Activated T-cell treated with anti-CD3 and anti-CD28 coated beads, Interleukin-2, amount 50 U/mL, for 48 hours (primary cell): ENCODE measurements at regions not wholly inside any gene's neighbourhood (a gene's known extent, or its start where the extent isn't known, plus 50 kb on each side); places are given as distances from the start of the nearest gene placed in this dataset.

Experiments
- DNase-seq, 2 experiments: peaks; one replicate each; pipeline ENCODE4 v3.0.0-alpha.2; 2020

DNA sequence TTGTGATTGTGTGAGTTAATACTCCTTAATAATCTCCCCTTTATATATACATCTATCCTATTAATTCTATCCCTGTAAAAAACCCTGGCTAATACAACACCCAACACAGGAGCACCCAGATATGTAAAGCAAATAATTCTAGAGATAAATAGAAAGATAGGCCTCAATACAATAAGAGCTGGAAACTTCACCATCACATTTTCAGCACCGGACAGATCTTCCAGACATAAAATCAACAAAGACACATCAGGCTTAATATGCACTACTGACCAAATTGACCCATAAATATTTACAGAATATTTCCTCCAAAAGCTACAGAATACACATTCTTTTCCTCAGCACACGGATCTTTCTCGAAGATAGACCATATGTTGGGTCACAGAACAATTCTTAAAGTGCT lies 71.0 kb upstream of the ST8SIA4 start:
- DNase-seq, result no peak

DNA sequence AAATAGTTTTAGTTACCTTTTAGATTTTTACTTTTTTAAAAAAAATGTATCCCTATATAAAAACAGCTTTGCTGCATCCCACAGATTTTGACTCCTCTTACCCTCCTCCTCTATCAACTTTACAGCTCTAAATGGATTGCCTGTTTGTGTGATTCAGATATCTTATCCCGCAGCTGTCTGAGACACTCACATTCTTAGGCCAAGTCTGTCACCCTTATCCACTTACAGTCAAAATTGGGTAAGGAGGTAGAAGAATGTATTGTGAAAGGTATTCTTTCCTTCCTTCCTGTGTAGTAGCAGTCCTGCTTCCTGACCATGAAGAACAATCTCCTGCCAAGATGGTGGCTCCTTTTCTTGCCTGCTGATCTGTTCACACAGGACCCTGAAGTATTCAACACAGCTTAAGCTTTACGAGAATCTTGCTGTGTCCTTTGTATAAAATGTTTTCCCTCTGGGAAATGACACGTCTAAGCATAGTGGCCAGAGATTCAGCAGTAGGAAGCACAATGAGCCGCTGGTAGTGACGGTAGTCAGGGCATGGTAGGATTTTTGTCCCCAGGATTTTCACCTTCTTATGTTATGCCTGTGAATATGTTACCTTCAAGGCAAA lies 67.7 kb upstream of the ST8SIA4 start:
- no peak for DNase-seq

DNA sequence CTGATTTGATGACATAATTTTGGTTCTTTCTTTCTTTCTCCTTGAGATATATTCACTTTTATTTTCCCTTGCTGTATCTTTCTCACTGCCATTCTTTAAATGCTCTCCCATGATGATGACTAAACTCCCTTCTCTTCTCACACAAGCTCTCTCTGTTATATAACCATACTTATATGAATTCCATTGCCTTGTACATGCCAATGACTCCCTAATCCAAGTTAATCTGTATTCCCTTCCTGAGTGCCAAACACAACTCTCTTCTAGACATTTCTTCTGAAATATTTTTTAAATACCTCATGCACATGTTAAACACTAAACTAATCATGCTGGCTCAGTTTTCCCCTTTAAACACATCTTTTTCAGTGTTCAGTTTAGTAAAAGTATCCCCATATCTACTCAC lies 62.2 kb upstream of the ST8SIA4 start:
- DNase-seq, result no peak
